Mucosa of rectum (tissue), 2 donors: ENCODE measurements at regions not wholly inside any gene's neighbourhood (a gene's known extent, or its start where the extent isn't known, plus 50 kb on each side); places are given as distances from the start of the nearest gene placed in this dataset.
"Not testable (repeated sequence)": the region's sequence is repeated elsewhere in the genome, so short reads cannot be mapped to it uniquely, and the experiment has no call there.

Experiments used
- H3K27ac ChIP-seq, 2 donors: one replicate each; pipeline ENCODE4 v1.7.0; 2013; ENCODE audit warnings: inconsistent platforms in 2 of 2, low read depth in 2 of 2, low read length in 2 of 2
- H3K27me3 ChIP-seq, 2 donors: one replicate each; pipeline ENCODE4 v1.7.0; 2013; ENCODE audit warnings: low read length in 2 of 2; ENCODE audit not compliant: control insufficient read depth in 2 of 2, insufficient read depth in 2 of 2
- H3K36me3 ChIP-seq, 2 donors: one replicate each; pipeline ENCODE4 v1.7.0; 2013; ENCODE audit warnings: low read length in 2 of 2; ENCODE audit not compliant: control insufficient read depth in 2 of 2, insufficient read depth in 2 of 2
- H3K4me1 ChIP-seq, 2 donors: one replicate each; pipeline ENCODE4 v1.7.0; 2013; ENCODE audit warnings: low read length in 2 of 2, mild to moderate bottlenecking in 1 of 2; ENCODE audit not compliant: control insufficient read depth in 2 of 2, insufficient read depth in 2 of 2
- H3K4me3 ChIP-seq, 2 donors: one replicate each; pipeline ENCODE4 v1.7.0; 2013; ENCODE audit warnings: low read length in 2 of 2
- H3K9ac ChIP-seq, 2 donors: one replicate each; pipeline ENCODE4 v1.7.0; 2013; ENCODE audit warnings: low read length in 2 of 2, low read depth in 1 of 2, mild to moderate bottlenecking in 1 of 2
- H3K9me3 ChIP-seq, 2 donors: one replicate each; pipeline ENCODE4 v1.7.0; 2013; ENCODE audit warnings: low read length in 2 of 2; ENCODE audit not compliant: control insufficient read depth in 2 of 2
- donor health status: healthy.
- donor health status: Normal muscosa, but diverticular disease.

GRCh38 chr5:124979251-124979650 lies 232.8 kb upstream of the ZNF608 start:
- Histone ChIP-seq H3K9ac (no peak overlapping the region), H3K36me3 (no peaks in the 10 kb centered on the region), H3K4me1 (peaks cover 0 to 2% of the 10 kb centered on the region in 2 donors), H3K27ac (no peak overlapping the region), H3K9me3 (no peaks in the 10 kb centered on the region), H3K4me3 (no peak overlapping the region), H3K27me3 (no peaks in the 10 kb centered on the region)

- peaks cover 0 to 2% of the 10 kb centered on the region in 2 donors for H3K4me1 ChIP-seq
- H3K27me3 ChIP-seq, result no peaks in the 10 kb centered on the region
- no peak overlapping the region for H3K9ac ChIP-seq
- H3K27ac ChIP-seq, result no peak overlapping the region
- no peaks in the 10 kb centered on the region for H3K9me3 ChIP-seq
- H3K36me3 ChIP-seq, result no peaks in the 10 kb centered on the region
- H3K4me3 ChIP-seq, result no peak overlapping the region
These were observed 233.9 kb upstream of the ZNF608 start for GRCh38 chr5:124980163-124980941.

- H3K9ac ChIP-seq, result no peak overlapping the region
- no peaks in the 10 kb centered on the region for H3K36me3 ChIP-seq
- H3K27ac ChIP-seq, result peak overlapping the region in 1 of 2 donors; percentile 17
- H3K4me1 ChIP-seq, result peaks cover 0 to 2% of the 10 kb centered on the region in 2 donors
- no peak overlapping the region for H3K4me3 ChIP-seq
- no peaks in the 10 kb centered on the region for H3K9me3 ChIP-seq
- H3K27me3 ChIP-seq, result no peaks in the 10 kb centered on the region
These were observed 235.5 kb upstream of the ZNF608 start for GRCh38 chr5:124981901-124982300.

DNA sequence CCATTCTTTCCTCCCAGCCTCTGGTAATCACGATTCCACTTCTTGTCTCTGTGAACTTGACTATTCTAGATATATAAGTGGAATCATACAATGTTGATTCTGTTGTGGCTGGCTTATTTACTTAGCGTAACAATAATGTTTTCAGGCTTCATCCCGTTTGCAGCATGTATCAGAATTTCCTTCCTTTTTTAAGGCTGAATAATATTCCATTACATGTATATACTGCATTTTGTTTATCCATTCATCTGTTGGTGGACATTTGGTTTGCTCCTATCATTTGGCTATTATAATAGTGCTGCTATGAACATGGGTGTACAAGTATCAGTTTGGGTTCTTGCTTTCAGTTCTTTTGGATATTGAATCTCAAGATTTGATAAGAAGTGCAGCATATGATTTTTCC lies 239.7 kb upstream of the ZNF608 start:
- Histone ChIP-seq H3K9ac (no peak overlapping the region), H3K27me3 (no peaks in the 10 kb centered on the region), H3K27ac (no peak overlapping the region), H3K4me3 (no peak overlapping the region), H3K4me1 (peaks cover 2 to 7% of the 10 kb centered on the region in 2 donors), H3K9me3 (peaks cover 0 to 4% of the 10 kb centered on the region in 2 donors), H3K36me3 (no peaks in the 10 kb centered on the region)

- H3K9ac ChIP-seq, result no peak overlapping the region
- H3K9me3 ChIP-seq, result peaks cover 0 to 4% of the 10 kb centered on the region in 2 donors
- H3K27ac ChIP-seq, result no peak overlapping the region
- peaks cover 2 to 8% of the 10 kb centered on the region in 2 donors for H3K4me1 ChIP-seq
- H3K27me3 ChIP-seq, result no peaks in the 10 kb centered on the region
- no peaks in the 10 kb centered on the region for H3K36me3 ChIP-seq
- no peak overlapping the region for H3K4me3 ChIP-seq
These were observed 240.2 kb upstream of the ZNF608 start for GRCh38 chr5:124986667-124987066.

- not testable (repeated sequence) for H3K27me3 ChIP-seq, H3K4me3 ChIP-seq
These were observed 241.3 kb upstream of the ZNF608 start for GRCh38 chr5:124987786-124988185.

GRCh38 chr5:124990723-124991122 lies 244.3 kb upstream of the ZNF608 start:
- Histone ChIP-seq H3K27ac (peak overlapping the region in 1 of 2 donors; percentile 60), H3K4me1 (peaks cover 0 to 11% of the 10 kb centered on the region in 2 donors), H3K4me3 (no peak overlapping the region), H3K27me3 (no peaks in the 10 kb centered on the region), H3K9me3 (peaks cover 0 to 4% of the 10 kb centered on the region in 2 donors), H3K36me3 (no peaks in the 10 kb centered on the region), H3K9ac (no peak overlapping the region)

More at GRCh38 chr5:124987786-124988185, 241.3 kb upstream of the ZNF608 start:
- H3K9ac ChIP-seq, H3K9me3 ChIP-seq, H3K4me1 ChIP-seq, H3K27ac ChIP-seq, H3K36me3 ChIP-seq: not testable (repeated sequence)

- Histone ChIP-seq H3K9me3 (no peaks in the 10 kb centered on the region), H3K27ac (no peak overlapping the region), H3K9ac (no peak overlapping the region), H3K4me1 (peaks cover 0 to 8% of the 10 kb centered on the region in 2 donors), H3K27me3 (no peaks in the 10 kb centered on the region), H3K4me3 (no peak overlapping the region), H3K36me3 (no peaks in the 10 kb centered on the region)
These were observed 249.0 kb upstream of the ZNF608 start for GRCh38 chr5:124995421-124995820.

GRCh38 chr5:124996023-124996763 lies 249.8 kb upstream of the ZNF608 start:
- peaks cover 0 to 3% of the 10 kb centered on the region in 2 donors for H3K4me1 ChIP-seq
- H3K9me3 ChIP-seq, result no peaks in the 10 kb centered on the region
- no peaks in the 10 kb centered on the region for H3K36me3 ChIP-seq
- H3K9ac ChIP-seq, result no peak overlapping the region
- no peak overlapping the region for H3K27ac ChIP-seq
- no peaks in the 10 kb centered on the region for H3K27me3 ChIP-seq
- no peak overlapping the region for H3K4me3 ChIP-seq

DNA sequence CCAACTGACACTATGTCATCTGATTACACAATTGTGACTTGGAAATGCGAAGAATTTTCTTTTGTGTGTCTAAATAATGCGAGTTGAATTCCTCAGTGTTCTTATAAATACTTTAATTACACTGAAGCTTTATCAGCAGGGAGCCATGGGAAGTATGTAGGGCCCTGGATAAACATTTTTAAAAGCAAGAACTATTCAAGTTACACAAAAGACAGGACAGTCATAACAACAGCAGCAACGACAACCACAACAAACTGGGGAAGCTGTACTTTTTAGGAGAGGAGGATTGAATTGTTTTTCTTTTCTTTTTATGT lies 250.3 kb upstream of the ZNF608 start:
- Histone ChIP-seq H3K9me3 (no peaks in the 10 kb centered on the region), H3K4me1 (peaks cover 0 to 3% of the 10 kb centered on the region in 2 donors), H3K9ac (no peak overlapping the region), H3K27me3 (no peaks in the 10 kb centered on the region), H3K27ac (no peak overlapping the region), H3K36me3 (no peaks in the 10 kb centered on the region), H3K4me3 (no peak overlapping the region)
